LoVo (cell line): ENCODE measurements at regions not wholly inside any gene's neighbourhood (a gene's known extent, or its start where the extent isn't known, plus 50 kb on each side); places are given as distances from the start of the nearest gene placed in this dataset.

Source experiments
- DNase-seq: peaks from one replicate; pipeline ENCODE4 v3.0.0-alpha.2; 2016; ENCODE audit warnings: low spot score

DNA sequence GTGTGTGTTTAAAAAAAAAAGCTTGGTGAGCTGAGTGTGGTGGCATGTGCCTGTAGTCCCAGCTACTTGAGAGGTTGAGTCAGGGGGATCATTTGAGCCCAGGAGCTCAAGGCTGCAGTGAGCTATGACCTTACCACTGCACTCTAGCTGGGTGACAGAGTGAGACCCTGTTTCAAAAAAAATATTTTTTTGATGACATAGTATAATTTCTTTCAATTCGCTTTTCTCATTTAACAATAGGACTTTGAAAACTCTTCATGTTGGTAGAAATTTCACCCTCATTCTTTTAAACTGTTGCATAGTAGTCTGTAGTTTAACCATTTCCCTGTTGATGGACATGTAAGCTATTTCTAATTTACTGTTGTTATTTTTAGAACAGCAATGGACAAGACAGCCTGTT is 55.7 kb upstream of the EXOC6 start:
- DNase-seq: no peak
